Bronchial epithelial cell (primary cell): ENCODE measurements at regions not wholly inside any gene's neighbourhood (a gene's known extent, or its start where the extent isn't known, plus 50 kb on each side); places are given as distances from the start of the nearest gene placed in this dataset.

Source experiments
- DNase-seq: peaks from one replicate; pipeline ENCODE4 v3.0.0-alpha.2; 2010; ENCODE audit warnings: low read depth
- FAIRE-seq: peaks from 2 replicates; lab custom pipeline; 2011; peaks lifted over from hg19 to GRCh38; lab: Jason Lieb, UNC
- H3K27me3 ChIP-seq: 2 replicates; pipeline ENCODE4 v1.5.1; 2011; ENCODE audit warnings: low read length; ENCODE audit not compliant: control insufficient read depth, insufficient read depth
- H3K36me3 ChIP-seq: 2 replicates; pipeline ENCODE4 v1.5.1; 2011; ENCODE audit warnings: low read length; ENCODE audit not compliant: control insufficient read depth, insufficient read depth
- H3K4me3 ChIP-seq: 2 replicates; pipeline ENCODE4 v1.5.1; 2011; ENCODE audit warnings: mild to moderate bottlenecking, low read depth, low read length, control low read depth
- CTCF ChIP-seq: IDR thresholded peaks from 2 replicates; pipeline ENCODE4 v1.5.1; 2011; ENCODE audit warnings: mild to moderate bottlenecking, moderate library complexity, low read length, control low read depth, inconsistent platforms; ENCODE audit not compliant: insufficient read depth, severe bottlenecking

- FAIRE-seq (no peak), DNase-seq (no peak)
- Histone ChIP-seq H3K36me3 (no peaks in the 10 kb centered on the region), H3K27me3 (no peaks in the 10 kb centered on the region), H3K4me3 (no peak overlapping the region)
- no peak for TF ChIP-seq CTCF
Measured at GRCh38 chr10:105634281-105634680, 993.2 kb downstream of the SORCS3 start.

DNA sequence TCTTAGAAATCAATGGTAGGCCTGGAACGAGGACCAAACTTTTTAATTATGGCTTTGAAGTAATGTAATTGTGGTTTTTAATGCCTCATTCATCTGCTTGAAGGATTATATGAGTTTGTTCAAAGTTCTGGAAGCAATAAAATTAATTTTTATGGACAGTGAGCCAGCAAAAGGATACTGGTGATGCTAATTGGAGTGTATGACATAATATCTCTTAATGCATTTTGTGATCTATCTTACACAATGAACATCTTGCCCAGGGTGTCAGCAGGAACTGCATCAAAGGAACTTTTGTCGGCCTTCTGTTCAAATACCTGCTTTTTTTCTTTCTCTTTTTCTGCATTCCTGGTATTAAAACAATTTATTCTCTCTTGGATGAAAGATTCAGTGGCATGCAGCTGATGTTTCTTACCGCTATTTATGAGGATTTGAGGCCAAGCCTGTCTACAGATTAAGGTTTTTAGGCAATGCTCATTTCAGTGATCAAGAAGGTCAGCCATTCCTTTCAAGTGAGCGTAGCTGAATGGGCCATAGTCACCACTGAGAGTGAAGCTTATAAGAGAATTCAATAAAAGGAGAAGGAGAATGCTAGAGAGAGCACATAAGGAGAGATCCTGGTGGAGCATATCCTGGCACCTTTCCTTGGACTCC is 974.8 kb downstream of the SORCS3 start:
- FAIRE-seq, result no peak
- TF ChIP-seq CTCF, result no peak
- DNase-seq, result no peak
- Histone ChIP-seq H3K36me3 (no peaks in the 10 kb centered on the region), H3K4me3 (no peak overlapping the region), H3K27me3 (no peaks in the 10 kb centered on the region)

- no peak for TF ChIP-seq CTCF
- H3K27me3 ChIP-seq, result no peaks in the 10 kb centered on the region
- FAIRE-seq, result no peak
- DNase-seq, result no peak
- H3K36me3 ChIP-seq, result no peaks in the 10 kb centered on the region
- no peak overlapping the region for H3K4me3 ChIP-seq
Measured at GRCh38 chr10:105611244-105611798, 970.2 kb downstream of the SORCS3 start.

GRCh38 chr10:105609451-105609850 is 968.4 kb downstream of the SORCS3 start:
- DNase-seq (no peak), FAIRE-seq (no peak)
- no peak overlapping the region for H3K4me3 ChIP-seq
- no peaks in the 10 kb centered on the region for H3K27me3 ChIP-seq
- no peak for TF ChIP-seq CTCF
- no peaks in the 10 kb centered on the region for H3K36me3 ChIP-seq

DNA sequence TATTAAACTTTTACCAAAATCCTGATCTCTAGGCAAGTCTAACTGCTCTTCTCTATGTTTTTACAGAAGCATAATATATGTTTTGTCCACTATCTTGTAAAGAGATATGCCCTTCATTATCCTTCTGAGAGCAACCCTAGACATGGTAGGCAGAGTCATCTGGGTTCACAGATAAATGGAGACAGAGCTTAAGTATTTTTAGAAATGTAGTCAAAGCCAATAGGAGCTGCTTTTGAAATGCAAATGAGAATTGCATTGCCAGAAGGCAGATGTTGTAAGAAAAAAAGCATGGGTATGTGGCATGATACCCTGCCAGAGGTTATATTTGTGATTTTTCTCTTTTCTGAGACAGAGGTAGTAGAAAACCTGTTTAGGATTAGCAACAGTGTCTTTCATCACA is 964.8 kb downstream of the SORCS3 start:
- TF ChIP-seq CTCF, result no peak
- Histone ChIP-seq H3K36me3 (no peaks in the 10 kb centered on the region), H3K4me3 (no peak overlapping the region), H3K27me3 (no peaks in the 10 kb centered on the region)
- no peak for DNase-seq
- FAIRE-seq, result no peak

DNA sequence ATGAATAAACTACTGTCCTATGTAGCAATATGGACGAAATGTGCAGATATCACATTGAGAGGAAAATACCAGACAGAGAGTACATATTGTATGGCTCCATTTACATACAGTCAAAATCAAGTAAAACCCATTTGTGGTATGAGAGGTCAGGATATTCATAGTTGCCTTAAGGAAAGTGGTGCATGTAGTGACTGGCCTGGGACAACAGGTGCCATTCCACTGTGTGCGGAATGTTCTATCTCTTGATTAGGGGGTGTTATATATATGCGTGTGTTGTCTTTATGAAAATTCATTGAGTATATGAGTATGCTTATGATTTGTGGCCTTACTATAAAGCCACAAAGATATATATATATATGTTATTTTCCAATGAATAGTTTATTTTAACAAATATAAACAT is 964.0 kb downstream of the SORCS3 start:
- no peak for FAIRE-seq
- H3K27me3 ChIP-seq, result no peaks in the 10 kb centered on the region
- no peaks in the 10 kb centered on the region for H3K36me3 ChIP-seq
- no peak for TF ChIP-seq CTCF
- no peak for DNase-seq
- no peak overlapping the region for H3K4me3 ChIP-seq
